Memory B cell (primary cell): ENCODE measurements at regions not wholly inside any gene's neighbourhood (a gene's known extent, or its start where the extent isn't known, plus 50 kb on each side); places are given as distances from the start of the nearest gene placed in this dataset.

Experiments
- ATAC-seq: fragments of 150-1000 bp; cut with Tn5 transposase; 2 replicates; pipeline ENCODE4 v1.10.0; 2021; ENCODE audit warnings: low read depth, mild to moderate bottlenecking, moderate library complexity
- DNase-seq, 2 donors: peaks; one replicate each; pipeline ENCODE4 v3.0.0; 2022; ENCODE audit warnings: low spot score in 2 of 2
- H3K27ac Mint-ChIP-seq: one replicate; pipeline ENCODE4 v1.8.0; 2022; ENCODE audit warnings: mild to moderate bottlenecking, moderate library complexity, mixed read lengths
- H3K27me3 Mint-ChIP-seq: one replicate; pipeline ENCODE4 v1.8.0; 2022; ENCODE audit warnings: mixed read lengths
- H3K36me3 Mint-ChIP-seq: one replicate; pipeline ENCODE4 v1.8.0; 2022; ENCODE audit warnings: mild to moderate bottlenecking, mixed read lengths
- H3K4me1 Mint-ChIP-seq: one replicate; pipeline ENCODE4 v1.8.0; 2022; ENCODE audit warnings: mixed read lengths
- H3K4me3 Mint-ChIP-seq: one replicate; pipeline ENCODE4 v1.8.0; 2022; ENCODE audit warnings: mild to moderate bottlenecking, moderate library complexity, mixed read lengths
- H3K9me3 Mint-ChIP-seq: one replicate; pipeline ENCODE4 v1.8.0; 2022; ENCODE audit warnings: mixed read lengths

- Mint-ChIP-seq H3K4me3 (no peak overlapping the region), H3K27me3 (peaks cover 2% of the 10 kb centered on the region), H3K36me3 (no peaks in the 10 kb centered on the region), H3K27ac (no peak overlapping the region), H3K4me1 (no peaks in the 10 kb centered on the region), H3K9me3 (no peaks in the 10 kb centered on the region)
- DNase-seq = no peak
- ATAC-seq = no peak
Measured at GRCh38 chr21:16241016-16241415, 511.2 kb downstream of the USP25 start.

GRCh38 chr21:16241479-16241963 lies 511.7 kb downstream of the USP25 start:
- Mint-ChIP-seq H3K36me3 (no peaks in the 10 kb centered on the region), H3K9me3 (no peaks in the 10 kb centered on the region), H3K4me1 (no peaks in the 10 kb centered on the region), H3K4me3 (no peak overlapping the region), H3K27me3 (peaks cover 2% of the 10 kb centered on the region), H3K27ac (no peak overlapping the region)
- ATAC-seq (no peak), DNase-seq (no peak)

DNA sequence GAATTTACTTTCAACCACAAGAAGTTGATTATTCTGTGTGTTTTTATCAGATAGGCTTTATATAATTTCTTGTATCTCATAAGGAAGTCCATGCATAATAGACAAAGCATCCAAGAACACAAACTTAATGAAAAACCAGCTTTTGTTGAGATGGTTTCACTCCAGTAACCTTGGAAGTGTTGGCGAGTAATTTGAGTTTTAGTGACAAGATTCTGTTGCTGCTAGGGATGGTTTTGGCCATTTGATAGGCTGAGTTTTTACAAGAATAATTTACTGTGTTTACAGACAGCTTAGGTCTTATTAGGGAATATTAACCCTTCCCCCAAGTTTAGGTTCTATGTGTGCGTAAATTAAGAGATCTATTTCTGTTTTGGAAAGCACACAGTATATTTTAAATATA lies 513.6 kb downstream of the USP25 start:
- no peaks in the 10 kb centered on the region for H3K36me3 Mint-ChIP-seq
- H3K27ac Mint-ChIP-seq = no peak overlapping the region
- no peaks in the 10 kb centered on the region for H3K9me3 Mint-ChIP-seq
- DNase-seq = no peak
- H3K27me3 Mint-ChIP-seq = peaks cover 2% of the 10 kb centered on the region
- no peak for ATAC-seq
- H3K4me3 Mint-ChIP-seq = no peak overlapping the region
- no peaks in the 10 kb centered on the region for H3K4me1 Mint-ChIP-seq

GRCh38 chr21:16248705-16249104 lies 518.9 kb downstream of the USP25 start:
- H3K4me1 Mint-ChIP-seq = no peaks in the 10 kb centered on the region
- no peaks in the 10 kb centered on the region for H3K36me3 Mint-ChIP-seq
- H3K27me3 Mint-ChIP-seq = no peaks in the 10 kb centered on the region
- DNase-seq (no peak), ATAC-seq (no peak)
- H3K9me3 Mint-ChIP-seq = no peaks in the 10 kb centered on the region
- no peak overlapping the region for H3K27ac Mint-ChIP-seq
- no peak overlapping the region for H3K4me3 Mint-ChIP-seq

DNA sequence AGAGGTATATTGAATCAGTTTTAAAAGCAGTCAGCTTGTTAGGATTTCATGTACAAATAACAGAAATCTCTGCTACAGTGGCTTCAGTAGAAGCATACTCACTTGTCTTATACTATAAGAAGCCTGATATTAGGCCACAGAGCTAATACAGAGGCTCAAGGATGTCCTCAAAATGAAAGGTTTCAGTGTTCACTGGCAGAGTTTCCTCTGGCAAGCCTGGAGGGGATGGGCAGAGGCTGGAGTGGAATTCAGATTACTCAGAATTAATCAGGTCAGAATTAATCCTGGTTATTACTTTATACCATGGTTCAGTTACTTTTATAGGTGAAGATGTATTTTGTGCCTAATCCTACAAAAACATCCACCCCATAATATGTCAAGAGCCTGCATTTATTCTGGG lies 520.5 kb downstream of the USP25 start:
- Mint-ChIP-seq H3K36me3 (no peaks in the 10 kb centered on the region), H3K4me3 (no peak overlapping the region), H3K4me1 (no peaks in the 10 kb centered on the region)

GRCh38 chr21:16258844-16259611 lies 529.2 kb downstream of the USP25 start:
- H3K27me3 Mint-ChIP-seq = no peaks in the 10 kb centered on the region
- DNase-seq = no peak
- H3K36me3 Mint-ChIP-seq = no peaks in the 10 kb centered on the region
- no peaks in the 10 kb centered on the region for H3K4me1 Mint-ChIP-seq
- no peaks in the 10 kb centered on the region for H3K9me3 Mint-ChIP-seq
- H3K27ac Mint-ChIP-seq = no peak overlapping the region
- no peak overlapping the region for H3K4me3 Mint-ChIP-seq
- ATAC-seq = no peak

More for the DNA sequence above, 520.5 kb downstream of the USP25 start:
- Mint-ChIP-seq H3K9me3 (no peaks in the 10 kb centered on the region), H3K27ac (no peak overlapping the region), H3K27me3 (no peaks in the 10 kb centered on the region)
- ATAC-seq (no peak), DNase-seq (no peak)

- Mint-ChIP-seq H3K36me3 (no peaks in the 10 kb centered on the region), H3K4me1 (no peaks in the 10 kb centered on the region), H3K9me3 (no peaks in the 10 kb centered on the region), H3K27me3 (no peaks in the 10 kb centered on the region), H3K4me3 (no peak overlapping the region), H3K27ac (no peak overlapping the region)
- DNase-seq (no peak), ATAC-seq (no peak)
Measured at GRCh38 chr21:16262091-16262490, 532.3 kb downstream of the USP25 start.

GRCh38 chr21:16264319-16264718 lies 534.5 kb downstream of the USP25 start:
- no peak for ATAC-seq
- DNase-seq = no peak
- no peak overlapping the region for H3K4me3 Mint-ChIP-seq
- no peaks in the 10 kb centered on the region for H3K9me3 Mint-ChIP-seq
- H3K4me1 Mint-ChIP-seq = no peaks in the 10 kb centered on the region
- no peaks in the 10 kb centered on the region for H3K36me3 Mint-ChIP-seq
- no peaks in the 10 kb centered on the region for H3K27me3 Mint-ChIP-seq
- H3K27ac Mint-ChIP-seq = no peak overlapping the region

DNA sequence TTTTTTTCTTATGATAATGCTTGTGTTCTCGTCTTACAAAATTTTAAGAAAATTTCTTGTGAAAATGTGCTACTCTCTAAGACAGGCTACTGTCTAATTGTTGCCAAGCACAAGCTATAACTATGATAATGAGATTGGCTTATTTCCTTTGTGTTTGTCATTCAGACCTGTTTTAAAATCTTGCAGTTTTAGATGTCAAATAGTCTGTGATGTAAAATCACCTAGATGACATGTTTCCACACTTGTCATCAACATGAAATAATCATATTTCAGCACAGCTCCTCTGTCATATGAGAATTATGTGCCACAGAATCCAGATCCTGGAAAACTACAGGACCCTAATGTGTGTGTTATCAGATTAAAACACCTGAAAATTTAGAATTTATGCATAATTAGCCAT lies 539.7 kb downstream of the USP25 start:
- Mint-ChIP-seq H3K27me3 (no peaks in the 10 kb centered on the region), H3K27ac (no peak overlapping the region), H3K4me3 (no peak overlapping the region), H3K9me3 (no peaks in the 10 kb centered on the region), H3K36me3 (no peaks in the 10 kb centered on the region), H3K4me1 (no peaks in the 10 kb centered on the region)
- DNase-seq (no peak), ATAC-seq (no peak)

GRCh38 chr21:16279731-16280581 lies 550.2 kb downstream of the USP25 start:
- ATAC-seq (no peak), DNase-seq (no peak)
- Mint-ChIP-seq H3K27ac (no peak overlapping the region), H3K9me3 (no peaks in the 10 kb centered on the region), H3K4me1 (no peaks in the 10 kb centered on the region), H3K36me3 (no peaks in the 10 kb centered on the region), H3K4me3 (no peak overlapping the region), H3K27me3 (no peaks in the 10 kb centered on the region)

DNA sequence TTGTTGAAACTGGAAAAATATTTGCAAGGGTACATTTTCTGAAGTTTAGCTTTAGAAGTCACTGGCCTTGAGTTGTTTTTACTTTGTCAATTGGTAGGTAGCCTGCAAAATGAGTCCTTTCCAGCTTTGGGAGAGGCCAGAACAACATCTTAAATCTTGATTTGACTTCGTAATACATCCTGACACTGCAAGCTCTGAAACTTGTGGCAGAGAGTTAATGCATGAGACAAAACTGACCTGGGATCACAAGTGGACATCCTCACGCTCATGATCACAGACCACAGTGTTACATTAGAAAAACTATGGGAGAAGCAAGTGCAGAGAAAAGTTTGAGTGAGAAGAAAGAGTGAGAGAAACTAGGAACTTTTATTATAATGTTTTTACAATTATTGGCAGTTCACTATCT lies 550.9 kb downstream of the USP25 start:
- Mint-ChIP-seq H3K4me1 (no peaks in the 10 kb centered on the region), H3K27ac (no peak overlapping the region), H3K4me3 (no peak overlapping the region), H3K27me3 (no peaks in the 10 kb centered on the region), H3K9me3 (no peaks in the 10 kb centered on the region), H3K36me3 (no peaks in the 10 kb centered on the region)
- ATAC-seq = no peak
- DNase-seq = no peak

DNA sequence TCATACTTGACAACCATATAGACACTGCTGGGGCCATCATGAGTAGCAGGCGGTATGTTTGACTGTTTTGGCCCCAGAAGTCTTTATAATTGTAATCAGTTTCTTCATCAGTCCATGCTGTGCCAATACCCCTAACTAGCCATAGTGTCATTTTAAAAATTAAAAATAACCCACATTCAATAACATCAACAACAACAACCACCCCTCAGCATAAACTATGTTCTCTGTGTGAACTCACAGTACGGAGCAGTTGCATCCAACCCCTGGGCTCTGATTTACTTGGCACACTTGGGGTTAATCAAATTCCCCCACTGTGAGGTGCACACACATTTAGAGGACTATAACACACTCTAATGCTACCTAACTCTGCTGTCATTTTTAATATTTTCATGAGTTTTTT lies 553.7 kb downstream of the USP25 start:
- no peaks in the 10 kb centered on the region for H3K9me3 Mint-ChIP-seq
- ATAC-seq = no peak
- no peak for DNase-seq
- H3K27me3 Mint-ChIP-seq = no peaks in the 10 kb centered on the region
- H3K36me3 Mint-ChIP-seq = no peaks in the 10 kb centered on the region
- no peak overlapping the region for H3K27ac Mint-ChIP-seq
- no peaks in the 10 kb centered on the region for H3K4me1 Mint-ChIP-seq
- H3K4me3 Mint-ChIP-seq = no peak overlapping the region

GRCh38 chr21:16285605-16286126 lies 555.9 kb downstream of the USP25 start:
- no peak for ATAC-seq
- H3K36me3 Mint-ChIP-seq = no peaks in the 10 kb centered on the region
- H3K4me3 Mint-ChIP-seq = no peak overlapping the region
- no peaks in the 10 kb centered on the region for H3K9me3 Mint-ChIP-seq
- no peaks in the 10 kb centered on the region for H3K27me3 Mint-ChIP-seq
- H3K27ac Mint-ChIP-seq = no peak overlapping the region
- no peak for DNase-seq
- no peaks in the 10 kb centered on the region for H3K4me1 Mint-ChIP-seq

GRCh38 chr21:16287046-16287445 lies 557.3 kb downstream of the USP25 start:
- no peak for DNase-seq
- Mint-ChIP-seq H3K4me3 (no peak overlapping the region), H3K9me3 (no peaks in the 10 kb centered on the region), H3K4me1 (no peaks in the 10 kb centered on the region), H3K27me3 (no peaks in the 10 kb centered on the region), H3K27ac (no peak overlapping the region), H3K36me3 (no peaks in the 10 kb centered on the region)
- ATAC-seq = no peak
